Trophoblast cell (in vitro differentiated cells and primary cell): ENCODE measurements at regions not wholly inside any gene's neighbourhood (a gene's known extent, or its start where the extent isn't known, plus 50 kb on each side); places are given as distances from the start of the nearest gene placed in this dataset.
"Not testable (repeated sequence)": the region's sequence is repeated elsewhere in the genome, so short reads cannot be mapped to it uniquely, and the experiment has no call there.

ENCODE experiments used
- DNase-seq, 2 donors: peaks; one replicate each; pipeline ENCODE4 v3.0.0-alpha.2; 2016
- H2AFZ ChIP-seq: 2 replicates; pipeline ENCODE4 v1.6.1; 2013; ENCODE audit warnings: low read length, moderate library complexity, mild to moderate bottlenecking; ENCODE audit not compliant: insufficient read depth, poor library complexity
- H2AK5ac ChIP-seq: 2 replicates; pipeline ENCODE4 v1.6.1; 2013; ENCODE audit warnings: mild to moderate bottlenecking, low read length
- H2BK120ac ChIP-seq: 2 replicates; pipeline ENCODE4 v1.6.1; 2013; ENCODE audit warnings: low read length, mild to moderate bottlenecking, moderate library complexity; ENCODE audit not compliant: insufficient read depth, poor library complexity
- H2BK12ac ChIP-seq: 2 replicates; pipeline ENCODE4 v1.6.1; 2013; ENCODE audit warnings: mild to moderate bottlenecking, low read length, moderate library complexity
- H2BK5ac ChIP-seq: 2 replicates; pipeline ENCODE4 v1.6.1; 2013; ENCODE audit warnings: low read length, low read depth, moderate library complexity, mild to moderate bottlenecking; ENCODE audit not compliant: poor library complexity
- H3K14ac ChIP-seq: 2 replicates; pipeline ENCODE4 v1.6.1; 2013; ENCODE audit warnings: mild to moderate bottlenecking, low read length
- H3K18ac ChIP-seq: 2 replicates; pipeline ENCODE4 v1.6.1; 2013; ENCODE audit warnings: mild to moderate bottlenecking, low read length
- H3K23ac ChIP-seq: 2 replicates; pipeline ENCODE4 v1.6.1; 2013; ENCODE audit warnings: low read length
- H3K27ac ChIP-seq: 2 replicates; pipeline ENCODE4 v1.5.1; 2013; ENCODE audit warnings: low read depth, mild to moderate bottlenecking, inconsistent platforms, low read length, moderate library complexity
- H3K27me3 ChIP-seq: 2 replicates; pipeline ENCODE4 v1.6.1; 2013; ENCODE audit warnings: inconsistent platforms, mild to moderate bottlenecking, low read length, moderate library complexity; ENCODE audit not compliant: insufficient read depth
- H3K36me3 ChIP-seq, 2 experiments: 1 replicate in 1 of 2; 2 replicates in 1 of 2; pipeline ENCODE4 v1.6.1; 2013; ENCODE audit warnings: low read length in 2 of 2, mild to moderate bottlenecking in 2 of 2, moderate library complexity in 1 of 2; ENCODE audit not compliant: insufficient read depth in 2 of 2, control insufficient read depth in 1 of 2
- H3K4ac ChIP-seq: 2 replicates; pipeline ENCODE4 v1.6.1; 2013; ENCODE audit warnings: low read depth, mild to moderate bottlenecking, low read length, moderate library complexity
- H3K4me1 ChIP-seq, 2 experiments: 1 replicate in 1 of 2; 2 replicates in 1 of 2; pipeline ENCODE4 v1.6.1; 2013; ENCODE audit warnings: low read length in 2 of 2, mild to moderate bottlenecking in 2 of 2, moderate library complexity in 1 of 2; ENCODE audit not compliant: insufficient read depth in 2 of 2, control insufficient read depth in 1 of 2
- H3K4me2 ChIP-seq: 2 replicates; pipeline ENCODE4 v1.6.1; 2013; ENCODE audit warnings: inconsistent platforms, mild to moderate bottlenecking, low read length, moderate library complexity
- H3K4me3 ChIP-seq: 2 replicates; pipeline ENCODE4 v1.5.1; 2013; ENCODE audit warnings: mild to moderate bottlenecking, low read depth, low read length, inconsistent platforms
- H3K79me1 ChIP-seq: one replicate; pipeline ENCODE4 v1.6.1; 2013; ENCODE audit warnings: low read length
- H3K79me2 ChIP-seq: 2 replicates; pipeline ENCODE4 v1.6.1; 2013; ENCODE audit warnings: low read length, mild to moderate bottlenecking; ENCODE audit not compliant: control insufficient read depth, insufficient read depth, poor library complexity
- H3K9ac ChIP-seq: 2 replicates; pipeline ENCODE4 v1.6.1; 2013; ENCODE audit warnings: mild to moderate bottlenecking, low read length
- H3K9me3 ChIP-seq: 2 replicates; pipeline ENCODE4 v1.6.1; 2013; ENCODE audit warnings: low read depth, mild to moderate bottlenecking, control low read depth, inconsistent platforms, low read length; ENCODE audit not compliant: insufficient read depth
- H4K12ac ChIP-seq: 2 replicates; pipeline ENCODE4 v1.6.1; 2013; ENCODE audit warnings: low read depth, mild to moderate bottlenecking, low read length, moderate library complexity
- H4K8ac ChIP-seq: 2 replicates; pipeline ENCODE4 v1.6.1; 2013; ENCODE audit warnings: low read depth, mild to moderate bottlenecking, low read length, moderate library complexity
- H4K91ac ChIP-seq: one replicate; pipeline ENCODE4 v1.6.1; 2013; ENCODE audit warnings: low read depth, mild to moderate bottlenecking, low read length, moderate library complexity
- WGBS: extraction: QIAGEN DNeasy Blood & Tissue Kit; methylation state at CpG from one replicate; pipeline ENCODE4 v1.1.7; 2013; ENCODE audit warnings: missing lambda C conversion rate; ENCODE audit not compliant: insufficient read length, insufficient coverage; ENCODE audit errors: extremely low coverage; 5-methylcytosine and 5-hydroxymethylcytosine counted together

GRCh38 chr3:65004306-65004705 is 316.5 kb upstream of the ADAMTS9 start:
- Histone ChIP-seq H3K4me1 (peaks cover 4 to 13% of the 10 kb centered on the region in 2 experiments), H4K8ac (no peak overlapping the region), H3K4ac (no peak overlapping the region), H3K14ac (no peak overlapping the region), H3K27me3 (no peaks in the 10 kb centered on the region), H3K79me2 (peaks cover 3% of the 10 kb centered on the region), H3K23ac (no peak overlapping the region), H2AFZ (no peak overlapping the region), H3K79me1 (peaks cover 21% of the 10 kb centered on the region), H2AK5ac (no peak overlapping the region), H3K27ac (no peak overlapping the region), H2BK5ac (no peak overlapping the region), H2BK12ac (no peak overlapping the region), H3K18ac (no peak overlapping the region), H3K9me3 (no peaks in the 10 kb centered on the region), H4K12ac (no peak overlapping the region), H3K36me3 (no peaks in the 10 kb centered on the region), H4K91ac (no peak overlapping the region), H2BK120ac (no peak overlapping the region), H3K4me2 (no peak overlapping the region), H3K4me3 (no peak overlapping the region), H3K9ac (no peak overlapping the region)
- no peak for DNase-seq
- no CpG with 5 or more reads among the region's 1 CpG for WGBS

- not testable (repeated sequence) for H3K79me1 ChIP-seq, H3K23ac ChIP-seq, H4K91ac ChIP-seq, H3K18ac ChIP-seq, H3K27me3 ChIP-seq, H3K4me2 ChIP-seq, H3K4me3 ChIP-seq, H3K14ac ChIP-seq, H2BK12ac ChIP-seq, H3K9ac ChIP-seq, H3K4ac ChIP-seq, H3K9me3 ChIP-seq, H4K8ac ChIP-seq, H2BK5ac ChIP-seq, H2AFZ ChIP-seq, DNase-seq, H4K12ac ChIP-seq, H2BK120ac ChIP-seq, H3K27ac ChIP-seq, H3K79me2 ChIP-seq, H3K36me3 ChIP-seq, H2AK5ac ChIP-seq, H3K4me1 ChIP-seq
- no CpG with 5 or more reads among the region's 4 CpGs for WGBS
These were observed 313.3 kb upstream of the ADAMTS9 start for GRCh38 chr3:65001119-65001518.

- Histone ChIP-seq H2BK120ac (no peak overlapping the region), H3K9ac (no peak overlapping the region), H3K23ac (no peak overlapping the region), H4K91ac (no peak overlapping the region), H3K4me2 (no peak overlapping the region), H4K8ac (no peak overlapping the region), H3K4me3 (no peak overlapping the region), H4K12ac (no peak overlapping the region), H3K27ac (no peak overlapping the region), H3K9me3 (no peaks in the 10 kb centered on the region), H3K79me2 (no peaks in the 10 kb centered on the region), H3K4me1 (peaks cover 0 to 4% of the 10 kb centered on the region in 2 experiments), H3K18ac (no peak overlapping the region), H3K36me3 (no peaks in the 10 kb centered on the region), H2AK5ac (no peak overlapping the region), H2BK12ac (no peak overlapping the region), H3K27me3 (no peaks in the 10 kb centered on the region), H3K4ac (no peak overlapping the region), H2BK5ac (no peak overlapping the region), H3K14ac (no peak overlapping the region), H3K79me1 (peaks cover 3% of the 10 kb centered on the region), H2AFZ (no peak overlapping the region)
- no peak for DNase-seq
These were observed 310.5 kb upstream of the ADAMTS9 start for GRCh38 chr3:64998317-64998716.

GRCh38 chr3:64995857-64996551 is 308.2 kb upstream of the ADAMTS9 start:
- Histone ChIP-seq H3K4me2 (no peak overlapping the region), H3K9me3 (no peaks in the 10 kb centered on the region), H4K8ac (no peak overlapping the region), H3K36me3 (no peaks in the 10 kb centered on the region), H2BK5ac (no peak overlapping the region), H3K14ac (no peak overlapping the region), H3K79me2 (no peaks in the 10 kb centered on the region), H3K27me3 (no peaks in the 10 kb centered on the region), H2BK120ac (no peak overlapping the region), H2BK12ac (no peak overlapping the region), H3K4ac (no peak overlapping the region), H4K91ac (no peak overlapping the region), H3K9ac (no peak overlapping the region), H2AFZ (no peak overlapping the region), H2AK5ac (no peak overlapping the region), H4K12ac (no peak overlapping the region), H3K23ac (no peak overlapping the region), H3K79me1 (peaks cover 5% of the 10 kb centered on the region), H3K18ac (no peak overlapping the region), H3K4me3 (no peak overlapping the region), H3K4me1 (peaks cover 4 to 11% of the 10 kb centered on the region in 2 experiments), H3K27ac (peak overlapping the region; percentile 58)
- no CpG with 5 or more reads among the region's 9 CpGs for WGBS
- DNase-seq, result no peak
